ENCODE measurements at regions not wholly inside any gene's neighbourhood (a gene's known extent, or its start where the extent isn't known, plus 50 kb on each side); places are given as distances from the start of the nearest gene placed in this dataset.
"Not testable (repeated sequence)": the region's sequence is repeated elsewhere in the genome, so short reads cannot be mapped to it uniquely, and the experiment has no call there.

DNA sequence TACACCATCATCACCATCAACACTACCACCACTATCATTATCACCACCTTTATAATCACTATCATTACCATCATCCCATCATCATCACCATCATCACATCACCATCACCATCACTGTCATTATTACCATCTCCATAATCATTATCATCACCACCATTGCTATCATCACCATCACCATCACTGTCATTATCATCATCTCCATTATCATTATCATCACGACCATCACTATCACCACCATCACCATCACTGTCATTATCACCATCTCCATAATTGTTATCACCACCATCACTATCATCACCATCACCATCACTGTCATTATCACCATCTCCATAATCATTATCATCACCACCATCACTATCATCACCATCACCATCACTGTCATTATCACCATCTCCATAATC lies 279.6 kb upstream of the HS6ST1 start:
- not testable (repeated sequence) for DNase-seq (ENCODE audit: low spot score)

DNA sequence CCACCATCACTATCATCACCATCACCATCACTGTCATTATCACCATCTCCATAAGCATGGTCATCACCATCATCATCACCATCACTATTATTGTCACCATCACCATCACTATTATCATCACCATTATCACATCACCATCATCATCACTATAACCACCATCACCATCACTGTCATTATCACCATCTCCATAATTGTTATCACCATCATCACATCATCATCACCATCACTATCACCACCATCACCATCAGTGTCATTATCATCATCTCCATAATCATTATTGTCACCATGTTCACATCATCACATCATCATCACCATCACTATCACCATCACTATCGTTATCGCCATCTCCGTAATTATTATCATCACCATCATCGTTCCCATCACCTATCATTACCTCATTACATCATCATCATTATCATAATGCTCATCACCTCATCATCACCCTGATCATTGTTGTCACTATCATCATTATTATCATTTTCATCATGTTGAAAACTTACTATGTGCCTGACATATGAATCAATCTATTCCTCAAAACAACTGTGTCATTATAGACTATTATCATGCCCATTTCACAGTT lies 280.3 kb upstream of the HS6ST1 start:
- DNase-seq (ENCODE audit: low spot score), result no peak

DNA sequence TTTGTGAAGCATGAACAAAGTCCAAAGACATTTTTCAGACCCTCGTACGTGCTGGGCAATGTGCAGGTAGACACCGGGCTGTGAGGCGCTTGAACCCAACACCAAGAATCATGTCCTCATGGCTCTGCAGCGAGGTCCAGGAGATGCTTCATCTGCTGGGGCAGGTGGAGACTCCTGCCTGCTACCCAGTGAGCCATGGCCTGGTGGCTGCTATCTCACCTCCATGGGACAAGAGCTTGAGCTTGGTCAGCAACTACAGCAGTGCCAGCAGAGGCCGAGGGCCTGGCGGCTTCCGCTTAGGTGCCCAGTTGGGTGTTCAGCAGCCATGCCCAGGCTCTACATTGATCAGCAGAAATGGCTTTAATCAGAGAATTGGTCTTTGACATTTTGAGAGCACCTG lies 281.0 kb upstream of the HS6ST1 start:
- no peak for DNase-seq (ENCODE audit: low spot score)

DNA sequence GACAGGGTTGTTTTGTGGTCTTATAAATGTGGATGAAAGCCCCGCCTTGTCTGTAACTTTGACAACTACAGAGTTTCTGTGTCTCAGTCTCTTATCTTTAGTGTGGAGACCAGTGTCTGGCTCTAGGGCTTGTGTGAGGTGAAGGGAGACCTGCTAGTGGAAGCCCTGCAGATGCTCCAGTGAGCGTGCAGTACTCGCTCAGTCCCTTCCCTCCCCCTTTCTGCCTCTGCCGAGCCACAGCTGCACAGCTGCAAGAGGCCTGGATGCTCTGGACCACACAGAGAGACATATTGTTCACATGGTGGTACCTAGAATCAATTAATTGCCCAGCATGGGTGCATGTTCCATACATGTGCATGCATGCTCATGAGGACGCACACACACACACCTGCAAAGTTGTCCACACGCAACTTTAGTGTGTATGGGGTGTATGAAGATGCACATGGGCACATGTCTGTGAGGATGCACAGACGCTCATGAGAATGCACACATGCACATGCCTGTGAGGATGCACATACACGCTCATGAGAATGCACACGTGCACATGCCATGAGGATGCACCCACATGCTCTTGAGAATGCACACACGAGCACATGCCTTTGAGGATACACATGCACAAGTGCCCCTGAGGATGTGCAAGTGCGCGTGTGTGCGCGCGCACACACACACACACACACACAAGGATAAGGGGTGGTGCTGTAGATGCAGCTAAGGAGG lies 282.1 kb upstream of the HS6ST1 start:
- no peak for DNase-seq (ENCODE audit: low spot score)

DNA sequence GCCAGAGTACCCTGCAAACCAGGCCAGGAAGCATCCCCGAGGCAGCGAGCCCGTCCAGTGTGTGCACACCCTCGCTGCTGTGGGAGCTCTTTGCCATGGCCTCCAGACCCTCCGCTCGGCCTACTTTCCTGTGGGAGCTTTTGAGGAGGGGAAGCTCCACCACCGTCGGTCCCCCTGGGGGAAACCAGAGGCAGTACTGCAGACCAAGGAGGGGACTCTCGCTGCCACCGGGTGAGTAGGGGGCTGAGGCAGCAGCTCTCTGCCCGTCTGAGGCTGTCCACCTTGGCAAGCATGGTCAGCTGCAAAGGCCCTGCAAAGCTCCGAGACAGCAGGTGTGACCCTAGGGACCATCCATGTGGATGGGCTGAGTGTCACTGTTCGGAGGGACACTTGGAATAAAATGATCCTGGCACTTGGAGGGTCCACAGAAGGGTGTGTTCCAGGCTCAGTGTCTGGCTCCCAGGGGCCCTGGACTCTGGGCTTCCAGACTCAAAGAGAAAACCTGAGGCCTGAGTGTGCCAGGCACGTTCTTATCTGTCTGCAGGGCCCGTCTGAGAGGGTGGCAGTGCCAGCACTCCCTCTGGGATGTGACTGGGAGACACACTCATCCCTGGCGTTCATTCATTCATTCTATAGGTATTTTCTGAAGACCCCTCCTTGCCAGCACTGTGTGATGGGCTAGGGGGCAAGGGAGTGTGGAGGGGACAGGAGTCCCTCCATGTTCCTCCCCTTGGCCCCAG lies 282.8 kb upstream of the HS6ST1 start:
- DNase-seq (ENCODE audit: low spot score), result no peak

DNA sequence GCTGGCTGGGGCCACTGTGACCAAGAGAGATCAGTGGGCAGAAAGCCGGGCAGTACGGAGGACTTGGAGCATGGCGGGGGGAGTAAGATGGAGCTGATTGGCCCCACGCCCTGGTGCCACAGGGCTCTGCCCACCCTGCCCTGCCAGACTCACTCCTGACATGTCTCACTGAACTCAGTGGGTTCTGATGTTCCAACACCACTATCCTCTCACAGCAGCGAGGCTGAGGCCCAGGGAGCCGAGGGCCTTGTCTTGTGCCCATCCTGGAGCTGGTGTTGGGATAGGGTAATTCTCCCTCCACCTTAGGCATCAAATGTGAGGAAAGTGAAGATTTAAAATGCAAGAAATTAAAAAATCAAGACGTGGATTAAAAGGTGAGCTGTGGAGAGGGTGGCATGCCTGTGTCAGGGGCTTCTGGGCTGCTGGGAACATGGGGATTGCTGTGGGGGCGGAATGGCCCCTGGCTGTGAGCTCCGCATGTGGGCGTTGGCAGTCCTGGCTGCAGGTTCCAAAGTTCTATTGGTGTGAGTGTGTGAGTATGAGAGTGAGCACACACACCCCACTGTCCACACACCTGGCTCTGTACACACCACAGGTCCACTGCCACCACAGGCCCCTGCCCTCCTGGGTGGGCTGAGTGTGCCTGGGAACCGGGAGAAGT lies 283.5 kb upstream of the HS6ST1 start:
- no peak for DNase-seq (ENCODE audit: low spot score)

DNA sequence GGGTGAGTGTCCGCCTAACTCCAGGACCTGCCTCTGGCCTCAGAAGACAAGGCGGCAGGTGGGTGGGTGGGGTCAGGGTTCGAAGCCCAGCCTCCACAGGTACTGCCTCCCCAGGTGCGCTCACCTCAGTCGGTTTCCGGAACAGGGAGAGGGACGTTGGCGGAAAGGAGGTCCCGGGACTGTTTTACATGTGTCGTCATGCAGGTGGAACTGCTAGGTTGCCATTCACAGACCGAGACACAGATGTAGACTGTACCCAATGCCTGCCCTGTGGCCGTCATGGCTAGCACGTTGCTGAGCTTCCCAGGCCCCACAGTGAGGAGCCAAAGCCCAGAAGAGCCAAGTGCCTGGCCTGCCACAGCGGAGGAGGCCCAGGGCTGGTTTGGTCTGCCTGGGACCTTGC lies 284.0 kb upstream of the HS6ST1 start:
- no peak for DNase-seq (ENCODE audit: low spot score)

DNA sequence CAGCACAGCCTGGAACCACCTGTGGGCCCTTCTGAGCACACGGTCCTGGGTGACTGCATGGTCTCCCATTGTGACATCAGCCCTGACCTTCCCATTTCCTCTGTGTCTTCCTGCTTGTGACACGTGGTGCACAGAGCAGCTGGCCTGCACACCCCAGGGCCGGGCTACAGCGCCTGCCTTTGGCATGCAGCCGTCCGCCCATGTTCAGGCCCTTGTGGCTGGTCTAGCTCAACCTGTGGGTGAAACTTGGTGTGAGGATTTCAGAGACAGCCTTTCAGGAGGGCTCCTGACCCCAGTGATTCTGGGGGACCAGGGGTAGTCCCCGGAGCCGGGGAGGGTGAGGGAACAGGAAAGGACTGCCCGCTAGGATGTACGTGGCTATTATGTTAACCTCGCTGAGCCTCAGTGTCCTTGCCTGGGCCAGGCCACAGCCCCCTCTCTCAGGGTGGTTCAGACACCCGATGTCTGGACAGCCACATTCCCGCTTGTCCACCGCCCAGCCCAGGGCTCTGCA lies 284.8 kb upstream of the HS6ST1 start:
- DNase-seq (ENCODE audit: low spot score), result no peak

DNA sequence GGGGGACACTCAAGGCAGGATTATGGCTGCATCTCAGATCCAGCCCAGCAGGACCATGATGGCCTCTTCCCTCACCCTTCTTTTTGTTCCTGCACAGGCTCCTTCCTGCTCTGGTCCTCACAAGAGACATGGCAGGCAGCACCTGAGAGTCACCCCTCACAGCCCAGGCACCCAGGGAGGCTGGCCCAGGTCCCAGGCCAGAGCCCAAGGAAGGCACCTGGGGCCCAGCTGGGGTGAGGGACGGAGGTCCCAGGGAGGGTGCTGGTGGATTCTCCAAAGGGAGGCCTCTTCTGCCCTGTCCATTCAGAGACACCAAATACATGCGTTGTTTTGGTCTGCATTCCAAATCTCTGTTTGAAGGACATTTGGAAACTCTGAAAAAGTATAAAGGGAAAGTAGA lies 285.4 kb upstream of the HS6ST1 start:
- no peak for DNase-seq (ENCODE audit: low spot score)

DNA sequence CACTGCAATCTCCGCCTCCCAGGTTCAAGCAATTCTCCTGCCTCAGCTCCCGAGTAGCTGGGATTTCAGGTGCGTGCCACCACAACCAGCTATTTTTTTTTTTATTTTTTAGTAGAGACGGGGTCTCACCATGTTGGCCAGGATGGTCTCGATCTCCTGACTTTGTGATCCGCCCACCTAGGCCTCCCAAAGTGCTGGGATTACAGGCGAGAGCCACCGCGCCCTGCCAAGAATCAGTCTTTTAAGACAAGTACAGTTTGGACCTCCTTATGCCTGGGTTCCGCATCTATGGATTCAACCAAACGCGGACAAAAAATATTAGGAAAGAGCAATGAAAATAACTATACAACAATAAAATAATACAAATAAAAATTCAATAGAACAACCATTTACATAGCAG lies 285.9 kb upstream of the HS6ST1 start:
- DNase-seq (ENCODE audit: low spot score), result not testable (repeated sequence)

DNA sequence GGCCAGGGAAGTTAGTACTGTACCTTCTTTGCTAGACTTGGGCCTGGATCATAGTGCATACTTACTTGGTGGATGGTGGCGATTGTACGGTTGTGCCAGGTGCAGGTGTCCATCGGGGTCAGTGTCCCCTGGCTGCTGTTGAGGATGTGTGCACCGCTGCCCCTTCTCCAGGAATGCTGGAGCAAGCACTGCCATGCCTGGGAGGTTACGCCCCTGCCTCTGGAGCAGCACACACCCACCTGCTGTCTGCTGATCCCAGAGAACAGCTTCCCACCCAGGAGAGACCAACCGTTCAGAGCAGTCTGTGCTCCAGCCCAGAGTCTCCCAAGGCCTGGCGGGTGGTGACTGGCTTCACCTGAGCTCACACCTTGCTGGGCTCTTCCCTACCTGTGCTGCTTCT lies 286.8 kb upstream of the HS6ST1 start:
- no peak for DNase-seq (ENCODE audit: low spot score)

DNA sequence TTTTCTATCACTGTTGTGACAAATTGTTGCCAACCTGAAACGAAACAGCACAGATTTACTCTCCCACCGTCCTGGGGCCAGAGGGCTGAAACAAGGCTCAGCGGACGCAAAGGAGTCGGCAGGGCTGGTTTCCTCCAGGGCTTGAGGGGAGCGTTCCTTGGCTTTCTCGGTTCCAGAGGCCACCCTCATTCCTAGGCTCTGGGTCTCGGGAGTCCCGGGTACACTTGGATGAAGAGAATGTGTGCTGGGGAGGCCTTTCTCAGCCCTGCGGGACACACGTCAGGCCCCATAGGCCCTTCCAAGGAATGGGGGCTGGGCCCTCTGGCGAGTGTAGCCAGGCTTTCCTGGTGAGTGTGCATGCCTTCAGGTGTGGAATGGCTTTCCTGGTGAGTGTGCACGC lies 287.3 kb upstream of the HS6ST1 start:
- DNase-seq (ENCODE audit: low spot score), result no peak

DNA sequence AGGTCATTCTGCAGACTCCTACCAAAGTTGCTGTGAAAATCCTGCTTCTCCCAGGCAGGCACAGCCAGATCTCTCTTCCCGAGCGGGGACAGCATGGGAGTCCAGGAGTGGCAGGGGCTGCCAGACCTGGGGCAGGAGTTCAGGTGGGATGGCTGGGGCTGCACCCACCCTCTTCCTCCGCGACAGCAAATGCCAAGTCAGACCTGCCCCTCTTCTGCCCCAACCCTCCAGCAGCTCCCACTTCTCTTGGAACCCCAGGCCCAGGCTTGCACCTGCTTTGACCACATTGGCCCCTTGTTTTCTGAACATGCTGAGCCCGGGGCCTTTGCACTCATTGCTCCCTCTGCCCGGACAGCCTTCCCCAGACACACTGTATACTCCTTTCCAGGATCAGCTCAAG lies 288.2 kb upstream of the HS6ST1 start:
- no peak for DNase-seq (ENCODE audit: low spot score)

DNA sequence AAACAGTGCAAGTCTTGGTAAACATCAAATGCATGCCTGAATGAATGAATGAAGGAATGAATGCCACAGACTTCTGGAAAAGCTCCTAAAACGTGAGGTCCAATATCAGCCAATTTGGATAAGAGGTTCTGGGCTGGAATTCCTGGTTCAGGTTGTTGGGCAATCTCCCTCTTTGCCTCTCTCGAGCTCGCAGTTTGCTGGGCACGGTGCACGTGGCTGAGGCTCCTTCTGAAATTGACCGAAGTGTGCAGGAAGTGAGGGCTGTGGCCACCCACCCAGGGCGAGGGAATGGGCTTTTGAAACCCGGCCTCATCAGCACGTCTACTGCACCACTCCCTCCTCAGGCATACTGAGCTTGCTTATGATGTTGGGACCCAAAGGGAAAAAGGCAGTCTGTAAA lies 288.8 kb upstream of the HS6ST1 start:
- DNase-seq (ENCODE audit: low spot score), result no peak

DNA sequence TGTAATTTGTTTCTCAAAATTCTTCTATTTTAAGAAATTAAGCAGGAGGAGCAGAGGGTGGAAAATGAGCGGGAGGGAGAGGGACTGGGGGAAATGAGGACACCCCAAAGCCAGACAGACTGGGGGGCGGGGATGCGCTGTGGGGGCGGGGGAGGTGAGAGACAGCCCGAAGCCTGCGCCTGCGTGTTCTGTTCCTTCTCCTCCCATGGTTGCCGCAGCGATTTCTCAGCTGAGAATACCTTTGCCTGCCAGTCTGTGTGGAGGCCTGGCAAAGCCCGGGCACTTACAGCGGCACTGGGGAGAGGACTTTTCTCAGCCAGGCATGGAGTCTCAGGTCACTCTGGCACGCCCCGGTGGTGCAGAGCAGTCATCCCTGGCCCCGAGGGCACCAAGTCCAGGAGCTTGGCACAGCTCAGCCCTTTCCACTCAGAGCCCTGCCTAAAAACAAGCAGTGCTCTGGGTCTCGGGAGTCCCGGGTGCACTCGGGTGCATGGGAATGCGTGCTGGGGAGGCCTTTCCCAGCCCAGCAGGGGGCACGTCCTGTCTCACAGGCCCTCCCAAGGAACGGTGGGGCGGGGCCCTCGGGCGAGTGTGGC lies 289.3 kb upstream of the HS6ST1 start:
- DNase-seq (ENCODE audit: low spot score), result no peak

DNA sequence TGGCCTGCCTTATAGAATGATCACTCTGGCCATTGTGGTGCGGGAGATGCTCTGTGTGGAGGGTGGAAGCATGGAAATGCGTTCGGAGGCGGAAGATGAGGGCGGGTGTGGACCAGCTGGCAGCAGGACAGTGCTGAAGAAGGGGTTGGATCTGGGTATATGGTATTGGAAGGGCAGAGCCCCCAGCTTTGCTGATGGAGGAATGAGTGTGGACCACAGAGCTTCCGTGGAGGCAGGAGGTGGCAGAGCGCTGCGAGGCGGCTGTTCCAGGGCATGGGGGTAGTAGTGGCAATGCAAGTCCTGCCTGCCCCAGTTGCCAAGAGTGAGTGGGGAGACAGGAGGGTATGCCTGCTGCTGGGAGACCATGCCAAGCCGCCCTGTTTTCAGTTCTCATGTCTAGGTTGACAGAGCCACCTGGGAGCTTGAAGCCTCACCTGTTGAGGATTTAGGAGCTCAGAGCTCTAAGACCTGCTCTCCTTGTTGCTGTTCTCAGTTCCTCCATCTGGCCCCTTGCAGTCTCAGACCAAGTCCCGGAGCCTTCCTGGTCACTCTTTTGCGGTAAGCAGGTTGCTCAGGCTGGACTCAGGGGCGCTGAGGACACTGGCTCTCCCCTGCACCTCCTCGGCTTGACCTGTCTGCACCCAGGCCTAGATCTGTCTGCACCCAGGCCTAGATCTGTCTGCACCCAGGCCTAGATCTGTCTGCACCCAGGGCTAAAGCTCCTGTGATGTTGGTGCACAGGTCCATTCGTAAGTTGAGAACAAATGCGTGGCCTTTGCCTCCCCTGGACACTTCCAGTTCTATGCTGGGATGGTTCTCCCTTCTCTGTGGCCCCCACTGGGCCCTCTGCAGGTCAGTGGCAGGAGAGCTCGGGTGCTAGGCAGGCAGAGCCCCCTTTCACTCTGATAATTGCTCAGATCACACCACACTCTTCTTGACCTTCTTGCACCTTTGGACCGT lies 290.5 kb upstream of the HS6ST1 start:
- no peak for DNase-seq (ENCODE audit: low spot score)

DNA sequence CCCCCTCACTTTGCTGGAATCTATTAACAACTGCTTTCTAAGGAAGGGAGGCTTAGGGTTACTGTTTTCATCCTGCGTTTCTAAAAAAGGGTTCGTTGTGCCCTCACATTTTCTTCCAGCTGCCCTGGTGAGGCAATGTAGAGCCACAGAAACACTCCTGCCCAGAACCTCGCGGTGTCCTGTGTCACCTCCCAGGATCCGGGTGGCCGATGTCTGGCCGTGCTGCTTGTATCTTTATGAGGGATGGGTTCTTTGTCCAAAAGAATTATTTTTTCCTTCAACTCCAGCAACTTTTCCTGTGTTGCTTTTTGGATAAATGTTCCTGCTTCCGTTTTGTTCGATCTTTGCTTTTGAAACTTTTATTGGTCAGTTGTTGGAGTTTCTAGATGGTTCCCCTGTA lies 291.8 kb upstream of the HS6ST1 start:
- no peak for DNase-seq (ENCODE audit: low spot score)

DNA sequence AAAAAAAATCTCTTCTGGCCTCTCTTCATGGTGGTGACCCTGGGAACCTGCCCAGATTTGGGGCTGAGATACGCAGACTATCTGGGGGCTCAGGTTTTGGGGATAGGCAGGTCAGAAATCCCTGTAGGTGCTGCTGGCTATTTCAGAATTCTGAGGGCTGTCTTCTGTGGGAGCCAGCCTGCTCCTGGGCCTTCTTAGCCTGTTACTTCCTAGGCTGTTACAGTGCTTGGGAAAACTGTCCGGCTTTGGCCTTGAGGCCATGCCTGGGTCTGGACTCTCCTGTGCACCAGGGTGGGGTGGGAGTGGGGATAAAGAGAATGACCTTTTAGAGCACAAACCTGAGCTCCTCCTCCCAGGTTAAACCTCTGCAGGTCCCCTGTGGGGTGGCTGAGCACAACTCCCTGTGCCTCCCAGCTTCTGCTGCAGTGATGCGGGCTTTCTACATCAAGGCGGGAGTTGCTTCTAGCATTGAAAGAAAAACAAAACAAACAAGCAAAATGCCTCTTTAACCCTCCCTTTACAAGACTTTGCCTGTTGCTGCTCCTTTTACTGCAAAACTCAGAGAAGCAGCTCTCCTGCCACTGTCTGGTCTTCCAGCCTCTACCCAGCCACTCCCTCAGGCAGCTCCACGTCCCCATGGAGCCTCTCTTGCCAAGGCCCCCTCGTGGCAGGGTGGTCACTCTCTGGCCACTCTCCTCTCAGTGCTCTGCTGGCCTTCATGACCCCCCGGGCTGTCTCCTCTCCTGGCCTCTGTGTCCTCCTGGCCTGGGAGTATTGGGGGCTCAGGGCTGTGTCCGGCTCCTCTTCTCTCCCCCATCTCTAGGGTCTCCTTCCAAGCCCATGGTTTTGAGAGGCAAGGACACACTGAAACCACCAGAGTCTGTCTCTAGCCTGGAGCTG lies 293.0 kb upstream of the HS6ST1 start:
- DNase-seq (ENCODE audit: low spot score), result no peak

DNA sequence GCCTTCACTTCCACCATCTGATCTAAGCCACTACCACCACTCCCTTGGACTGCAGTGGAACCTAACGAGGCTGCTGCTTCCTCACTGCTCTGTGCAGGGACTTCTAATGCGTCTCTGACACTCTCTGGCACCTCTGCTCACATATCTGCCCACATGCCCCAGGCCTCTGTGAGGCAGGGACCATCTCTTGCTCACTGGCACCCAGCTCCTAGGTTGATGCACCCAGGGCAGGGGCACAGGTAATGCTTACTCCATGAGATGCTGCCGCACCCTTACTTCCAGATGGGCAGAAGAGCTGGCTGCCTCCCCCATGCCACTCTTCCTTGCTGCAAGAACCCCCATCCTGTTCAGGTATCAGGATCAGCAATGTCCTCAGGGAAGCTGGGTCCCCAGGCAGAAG lies 294.0 kb upstream of the HS6ST1 start:
- DNase-seq (ENCODE audit: low spot score), result no peak

DNA sequence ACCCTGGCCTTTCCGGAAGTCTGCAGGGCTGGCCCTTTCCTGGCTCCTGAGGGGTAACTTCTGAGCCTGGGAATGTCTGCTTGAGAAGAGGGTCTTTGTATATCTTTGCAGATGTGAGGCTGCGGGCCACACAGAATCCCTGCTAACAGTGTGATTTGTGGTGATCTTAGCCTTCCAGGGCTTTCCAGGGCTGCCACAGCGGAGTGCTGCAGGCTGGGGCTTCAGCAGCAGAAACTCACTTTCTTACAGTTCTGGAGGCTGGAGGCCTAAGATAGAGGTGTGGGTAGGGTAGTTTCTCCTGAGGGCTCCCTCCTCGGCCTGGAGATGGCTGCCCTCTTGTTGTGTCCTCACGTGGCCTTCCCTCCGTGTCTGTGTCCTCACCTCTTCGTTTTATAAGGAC lies 294.7 kb upstream of the HS6ST1 start:
- DNase-seq (ENCODE audit: low spot score), result no peak
